H9 (cell line): ENCODE measurements at regions not wholly inside any gene's neighbourhood (a gene's known extent, or its start where the extent isn't known, plus 50 kb on each side); places are given as distances from the start of the nearest gene placed in this dataset.

Experiments
- DNase-seq: peaks from one replicate; pipeline ENCODE4 v3.0.0-alpha.2; 2017
- H2AFZ ChIP-seq: one replicate; pipeline ENCODE4 v1.6.1; 2013; ENCODE audit warnings: mild to moderate bottlenecking, low read length, control low read depth, moderate library complexity
- H2AK5ac ChIP-seq: 2 replicates; pipeline ENCODE4 v1.6.1; 2013; ENCODE audit warnings: low read length, control low read depth, mixed read lengths; ENCODE audit not compliant: insufficient read length
- H2BK120ac ChIP-seq: one replicate; pipeline ENCODE4 v1.6.1; 2013; ENCODE audit warnings: low read depth, mild to moderate bottlenecking, low read length, control low read depth, inconsistent platforms; ENCODE audit not compliant: poor library complexity, severe bottlenecking
- H2BK12ac ChIP-seq: 2 replicates; pipeline ENCODE4 v1.6.1; 2013; ENCODE audit warnings: low read length, control low read depth, mixed read lengths, low read depth; ENCODE audit not compliant: insufficient read length
- H2BK15ac ChIP-seq: 2 replicates; pipeline ENCODE4 v1.6.1; 2013; ENCODE audit warnings: low read depth, low read length, control low read depth
- H2BK20ac ChIP-seq: one replicate; pipeline ENCODE4 v1.6.1; 2013; ENCODE audit warnings: low read depth, mild to moderate bottlenecking, low read length, control low read depth, inconsistent platforms; ENCODE audit not compliant: poor library complexity, severe bottlenecking
- H2BK5ac ChIP-seq: 2 replicates; pipeline ENCODE4 v1.6.1; 2013; ENCODE audit warnings: low read length, control low read depth, mixed read lengths; ENCODE audit not compliant: insufficient read length
- H3K14ac ChIP-seq: 2 replicates; pipeline ENCODE4 v1.6.1; 2013; ENCODE audit warnings: low read length, control low read depth; ENCODE audit not compliant: insufficient read depth
- H3K18ac ChIP-seq: 2 replicates; pipeline ENCODE4 v1.6.1; 2013; ENCODE audit warnings: low read depth, mild to moderate bottlenecking, mixed read lengths, low read length, control low read depth; ENCODE audit not compliant: insufficient read length
- H3K23ac ChIP-seq: 2 replicates; pipeline ENCODE4 v1.6.1; 2013; ENCODE audit warnings: low read length, control low read depth, mixed read lengths, low read depth; ENCODE audit not compliant: insufficient read length
- H3K23me2 ChIP-seq: 2 replicates; pipeline ENCODE4 v1.6.1; 2013; ENCODE audit warnings: low read depth, mild to moderate bottlenecking, mixed read lengths, low read length, control low read depth; ENCODE audit not compliant: insufficient read length, poor library complexity, severe bottlenecking
- H3K27ac ChIP-seq: 2 replicates; pipeline ENCODE4 v1.5.1; 2013; ENCODE audit warnings: low read length, control low read depth, mixed read lengths, low read depth; ENCODE audit not compliant: insufficient read length
- H3K27me3 ChIP-seq: 2 replicates; pipeline ENCODE4 v1.6.1; 2013; ENCODE audit warnings: low read length, control low read depth, inconsistent platforms; ENCODE audit not compliant: insufficient read depth
- H3K4ac ChIP-seq: 2 replicates; pipeline ENCODE4 v1.6.1; 2013; ENCODE audit warnings: low read depth, mild to moderate bottlenecking, control low read depth, inconsistent platforms, low read length, moderate library complexity
- H3K4me1 ChIP-seq: 2 replicates; pipeline ENCODE4 v1.6.1; 2013; ENCODE audit warnings: low read length, control low read depth, inconsistent platforms; ENCODE audit not compliant: insufficient read depth
- H3K4me2 ChIP-seq: 2 replicates; pipeline ENCODE4 v1.6.1; 2013; ENCODE audit warnings: low read length, control low read depth, mixed read lengths; ENCODE audit not compliant: insufficient read length, insufficient read depth
- H3K56ac ChIP-seq: 2 replicates; pipeline ENCODE4 v1.6.1; 2013; ENCODE audit warnings: low read depth, mild to moderate bottlenecking, mixed read lengths, low read length, control low read depth; ENCODE audit not compliant: insufficient read length
- H3K79me1 ChIP-seq: 2 replicates; pipeline ENCODE4 v1.6.1; 2013; ENCODE audit warnings: low read depth, mild to moderate bottlenecking, moderate library complexity, low read length, control low read depth, inconsistent platforms; ENCODE audit not compliant: insufficient read depth, poor library complexity, severe bottlenecking
- H3K79me2 ChIP-seq: 2 replicates; pipeline ENCODE4 v1.6.1; 2013; ENCODE audit warnings: low read length, control low read depth, inconsistent platforms; ENCODE audit not compliant: insufficient read depth
- H3K9ac ChIP-seq: 2 replicates; pipeline ENCODE4 v1.6.1; 2013; ENCODE audit warnings: low read length, control low read depth, mixed read lengths; ENCODE audit not compliant: insufficient read length; ENCODE audit errors: extremely low read depth
- H3K9me3 ChIP-seq: one replicate; pipeline ENCODE4 v1.6.1; 2013; ENCODE audit warnings: low read depth, low read length, inconsistent platforms; ENCODE audit not compliant: control insufficient read depth
- H3T11ph ChIP-seq: one replicate; pipeline ENCODE4 v1.6.1; 2013; ENCODE audit warnings: mild to moderate bottlenecking, low read length, control low read depth, inconsistent platforms
- H4K20me1 ChIP-seq: one replicate; pipeline ENCODE4 v1.6.1; 2013; ENCODE audit not compliant: control insufficient read depth, insufficient read length, insufficient read depth
- H4K5ac ChIP-seq: 2 replicates; pipeline ENCODE4 v1.6.1; 2013; ENCODE audit warnings: low read depth, mild to moderate bottlenecking, mixed read lengths, low read length, control low read depth; ENCODE audit not compliant: insufficient read length
- H4K8ac ChIP-seq: replicated peaks from 2 replicates; pipeline ENCODE4 v1.6.1; 2013; ENCODE audit warnings: low read length, control low read depth, mixed read lengths, low read depth; ENCODE audit not compliant: insufficient read length
- H4K91ac ChIP-seq: 2 replicates; pipeline ENCODE4 v1.6.1; 2013; ENCODE audit warnings: low read depth, mild to moderate bottlenecking, moderate library complexity, mixed read lengths, low read length, control low read depth; ENCODE audit not compliant: insufficient read length
- H3K27ac Mint-ChIP-seq, 3 experiments: 2 replicates in 2 of 3; 3 replicates in 1 of 3; pipeline ENCODE4 v1.8.0; 2020 to 2021; ENCODE audit warnings: mixed read lengths in 3 of 3, mild to moderate bottlenecking in 1 of 3, moderate library complexity in 1 of 3
- H3K27me3 Mint-ChIP-seq: 2 replicates; pipeline ENCODE4 v1.8.0; 2021; ENCODE audit warnings: low read depth, mild to moderate bottlenecking, moderate library complexity, mixed read lengths
- H3K36me3 Mint-ChIP-seq, 3 experiments: 2 replicates in 2 of 3; 3 replicates in 1 of 3; pipeline ENCODE4 v1.8.0; 2020 to 2021; ENCODE audit warnings: low read depth in 3 of 3, mixed read lengths in 3 of 3; ENCODE audit not compliant: insufficient read depth in 1 of 3
- H3K4me1 Mint-ChIP-seq, 2 experiments: 2 replicates each; pipeline ENCODE4 v1.8.0; 2020; ENCODE audit warnings: mixed read lengths in 2 of 2
- H3K4me3 Mint-ChIP-seq, 2 experiments: 2 replicates in 1 of 2; 3 replicates in 1 of 2; pipeline ENCODE4 v1.8.0; 2020 to 2021; ENCODE audit warnings: mild to moderate bottlenecking in 2 of 2, mixed read lengths in 2 of 2, moderate library complexity in 1 of 2
- H3K9me3 Mint-ChIP-seq, 2 experiments: 2 replicates in 1 of 2; 3 replicates in 1 of 2; pipeline ENCODE4 v1.8.0; 2020; ENCODE audit warnings: mild to moderate bottlenecking in 2 of 2, mixed read lengths in 2 of 2, moderate library complexity in 1 of 2
- CTCF ChIP-seq: fragments of 200-600 bp; sonication (generic); conservative IDR thresholded peaks from 3 replicates; pipeline ENCODE4 v1.8.0; 2021; ENCODE audit warnings: antibody characterized with exemption, mild to moderate bottlenecking
- WGBS: extraction: QIAGEN DNeasy Blood & Tissue Kit; methylation state at CpG from one replicate; pipeline ENCODE4 v1.1.7; 2013; ENCODE audit warnings: missing lambda C conversion rate, low lambda C conversion rate, mixed read lengths; ENCODE audit not compliant: insufficient read length; ENCODE audit errors: extremely low coverage; 5-methylcytosine and 5-hydroxymethylcytosine counted together

DNA sequence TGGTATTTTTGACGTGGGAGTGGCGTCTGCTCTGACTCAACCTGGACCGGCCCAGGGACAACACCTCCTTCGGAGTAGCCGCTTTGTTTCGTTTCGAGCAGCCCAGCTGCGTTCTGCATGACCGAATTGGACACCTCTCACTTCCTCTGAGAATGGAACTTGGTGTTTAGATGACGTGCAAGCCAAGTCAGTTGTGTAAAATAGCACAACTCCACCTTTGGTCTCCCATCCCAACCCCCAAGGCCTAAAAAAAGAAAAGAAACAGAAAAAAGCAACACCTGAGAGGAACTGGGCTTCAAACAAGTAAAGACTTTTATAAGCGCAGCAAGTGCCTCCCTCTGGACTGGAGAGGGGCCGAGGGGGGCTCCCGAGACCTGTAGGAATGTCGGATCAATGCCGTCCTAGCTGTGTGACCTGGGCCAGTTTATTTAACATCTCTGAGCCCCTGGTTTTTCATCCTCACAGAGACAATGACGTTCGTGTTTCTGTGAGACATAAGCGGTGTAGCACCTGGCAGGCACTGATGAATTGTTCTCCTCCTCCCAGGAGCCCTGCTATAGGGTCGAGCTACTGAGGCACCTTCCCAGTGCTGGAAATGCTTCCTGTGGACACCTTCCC is 52.0 kb upstream of the SMNDC1 start:
- Histone ChIP-seq H4K8ac (no peak overlapping the region), H2BK15ac (no peak overlapping the region), H2BK20ac (no peak overlapping the region), H3K27me3 (no peaks in the 10 kb centered on the region), H3K9me3 (no peaks in the 10 kb centered on the region), H2BK120ac (no peak overlapping the region), H3K27ac (no peak overlapping the region), H2BK12ac (no peak overlapping the region), H2AFZ (no peak overlapping the region), H3K9ac (no peak overlapping the region), H3K4ac (no peak overlapping the region), H4K91ac (no peak overlapping the region), H3K4me2 (no peak overlapping the region), H2AK5ac (no peak overlapping the region), H3K4me1 (peaks cover 16% of the 10 kb centered on the region), H3K56ac (no peak overlapping the region), H4K20me1 (no peaks in the 10 kb centered on the region), H3K23ac (no peak overlapping the region), H3K23me2 (no peaks in the 10 kb centered on the region), H3T11ph (no peak overlapping the region), H4K5ac (no peak overlapping the region), H3K79me1 (no peaks in the 10 kb centered on the region), H3K79me2 (no peaks in the 10 kb centered on the region), H2BK5ac (no peak overlapping the region), H3K14ac (no peak overlapping the region), H3K18ac (no peak overlapping the region)
- no peaks in the 10 kb centered on the region; a peak in 1 of 7 replicates for H3K36me3 Mint-ChIP-seq
- no CpG with 5 or more reads among the region's 19 CpGs for WGBS
- no peak overlapping the region for H3K27ac Mint-ChIP-seq
- no peak overlapping the region for H3K4me3 Mint-ChIP-seq
- no peak for DNase-seq
- no peaks in the 10 kb centered on the region; the same call in none of the 2 replicates for H3K27me3 Mint-ChIP-seq
- no peaks in the 10 kb centered on the region; a peak in 2 of 5 replicates for H3K9me3 Mint-ChIP-seq
- TF ChIP-seq CTCF: no peak
- peaks cover 35 to 40% of the 10 kb centered on the region in 2 experiments for H3K4me1 Mint-ChIP-seq
